NOMO-1 treated with DMSO at 0.1 percent for 48 hours (cell line): ENCODE measurements at regions not wholly inside any gene's neighbourhood (a gene's known extent, or its start where the extent isn't known, plus 50 kb on each side); places are given as distances from the start of the nearest gene placed in this dataset.

ENCODE experiments used
- DNase-seq: peaks from one replicate; lab custom pipeline; 2025; ENCODE audit not compliant: unreplicated experiment; lab: John Stamatoyannopoulos, UW

GRCh38 chr6:140105857-140106256 lies 731.4 kb upstream of the CITED2 start:
- no peak for DNase-seq

GRCh38 chr6:140105241-140105640 lies 730.8 kb upstream of the CITED2 start:
- no peak for DNase-seq

- DNase-seq, result no peak
Measured at GRCh38 chr6:140101818-140102217, 727.4 kb upstream of the CITED2 start.

DNA sequence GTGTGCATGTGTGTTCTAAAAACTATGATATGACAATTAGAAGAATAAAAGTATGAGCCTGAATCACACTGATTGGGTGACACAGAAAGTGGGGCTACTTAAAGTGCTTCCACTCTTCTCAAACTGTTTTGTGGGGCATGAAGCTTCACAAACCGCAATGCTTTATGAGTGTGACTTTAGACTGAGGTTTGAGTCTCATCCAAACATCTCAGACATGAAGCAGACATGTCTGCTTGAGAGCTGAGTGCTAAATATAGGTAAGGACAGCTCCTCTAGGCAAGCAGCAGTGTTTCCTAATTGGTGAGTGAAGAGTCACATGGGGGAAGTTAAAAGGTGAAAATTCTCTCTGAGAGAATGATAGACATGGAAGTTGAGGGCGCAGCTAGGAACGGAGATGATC lies 726.9 kb upstream of the CITED2 start:
- no peak for DNase-seq

DNA sequence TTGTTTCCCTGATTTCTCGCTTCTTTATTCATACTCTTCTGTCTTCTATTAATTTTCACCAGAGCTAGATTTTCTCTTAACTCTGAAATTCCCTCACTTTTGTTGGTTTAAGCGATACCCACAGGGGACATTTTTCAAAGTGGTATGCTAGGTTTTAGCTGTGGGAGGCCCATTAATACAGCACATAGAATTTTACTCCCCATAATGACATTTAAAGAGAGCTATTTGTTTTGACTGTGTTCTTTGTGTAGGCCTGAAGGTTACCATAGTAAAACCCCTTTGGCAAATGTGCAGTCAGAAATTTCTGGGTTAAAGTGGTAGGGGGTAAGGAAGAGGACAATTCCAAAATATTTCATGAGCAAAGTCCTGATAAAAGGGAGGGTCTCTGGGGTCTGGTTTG lies 721.1 kb upstream of the CITED2 start:
- DNase-seq, result no peak

DNA sequence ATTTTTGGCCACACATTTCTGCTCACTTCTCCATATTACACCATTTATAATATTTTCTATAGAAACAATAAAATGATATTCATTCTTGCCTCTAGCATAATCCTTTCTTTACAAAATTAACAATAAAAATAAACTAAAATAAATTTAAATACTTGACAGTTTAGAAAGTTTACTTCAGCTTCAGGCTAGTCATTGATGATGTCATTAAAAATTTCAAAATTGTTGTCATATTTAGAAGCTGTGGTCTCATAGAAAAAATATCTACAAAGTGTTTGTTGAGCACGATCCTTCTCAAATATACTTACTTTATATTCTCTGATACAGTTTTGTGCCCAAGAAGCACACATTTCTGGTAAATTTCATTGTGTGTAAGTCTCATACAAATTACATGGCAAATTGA lies 717.4 kb upstream of the CITED2 start:
- no peak for DNase-seq

DNA sequence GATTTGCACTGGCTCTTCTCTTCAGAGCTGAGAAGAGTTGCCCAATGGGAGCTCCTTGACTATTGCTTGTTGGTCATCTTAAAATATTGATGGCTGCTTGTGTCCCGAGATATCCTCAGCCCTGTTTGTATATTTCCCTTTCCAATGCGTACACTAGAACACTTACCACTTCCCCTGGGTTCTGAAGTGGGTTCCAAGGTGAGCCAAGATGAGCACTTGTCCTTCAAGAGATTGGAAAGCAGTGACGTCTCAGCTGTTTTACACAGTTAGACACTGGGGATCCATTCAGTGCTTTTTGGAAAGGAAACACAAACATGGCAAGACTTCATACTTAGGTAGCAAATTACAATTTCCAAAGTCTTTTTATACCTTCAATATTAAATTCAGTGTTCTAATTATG lies 716.4 kb upstream of the CITED2 start:
- DNase-seq, result no peak

GRCh38 chr6:140083375-140083774 lies 708.9 kb upstream of the CITED2 start:
- DNase-seq, result no peak

DNA sequence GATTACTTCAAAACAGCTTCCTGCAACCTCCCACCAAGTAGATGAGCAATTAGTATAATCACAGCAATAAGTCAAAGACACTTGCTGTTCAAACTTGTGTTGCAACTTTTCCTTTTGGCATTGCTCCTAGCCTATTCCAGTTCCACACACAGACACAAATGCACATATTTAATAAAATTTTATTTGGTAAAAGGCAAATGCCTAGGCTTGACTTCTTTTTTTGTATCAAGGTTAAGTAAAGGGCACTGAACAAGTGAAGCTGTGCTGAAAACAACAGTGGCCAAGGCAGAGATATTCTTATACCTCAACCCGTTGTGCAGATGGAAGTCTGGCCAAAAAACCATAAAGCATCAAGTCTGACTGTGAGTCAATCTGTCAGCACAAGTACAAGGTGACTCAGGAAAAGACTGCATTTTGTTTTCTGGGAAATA lies 708.4 kb upstream of the CITED2 start:
- DNase-seq, result peak; percentile 60

GRCh38 chr6:140079328-140079727 lies 704.9 kb upstream of the CITED2 start:
- DNase-seq, result no peak

GRCh38 chr6:140078561-140079125 lies 704.2 kb upstream of the CITED2 start:
- no peak for DNase-seq

DNA sequence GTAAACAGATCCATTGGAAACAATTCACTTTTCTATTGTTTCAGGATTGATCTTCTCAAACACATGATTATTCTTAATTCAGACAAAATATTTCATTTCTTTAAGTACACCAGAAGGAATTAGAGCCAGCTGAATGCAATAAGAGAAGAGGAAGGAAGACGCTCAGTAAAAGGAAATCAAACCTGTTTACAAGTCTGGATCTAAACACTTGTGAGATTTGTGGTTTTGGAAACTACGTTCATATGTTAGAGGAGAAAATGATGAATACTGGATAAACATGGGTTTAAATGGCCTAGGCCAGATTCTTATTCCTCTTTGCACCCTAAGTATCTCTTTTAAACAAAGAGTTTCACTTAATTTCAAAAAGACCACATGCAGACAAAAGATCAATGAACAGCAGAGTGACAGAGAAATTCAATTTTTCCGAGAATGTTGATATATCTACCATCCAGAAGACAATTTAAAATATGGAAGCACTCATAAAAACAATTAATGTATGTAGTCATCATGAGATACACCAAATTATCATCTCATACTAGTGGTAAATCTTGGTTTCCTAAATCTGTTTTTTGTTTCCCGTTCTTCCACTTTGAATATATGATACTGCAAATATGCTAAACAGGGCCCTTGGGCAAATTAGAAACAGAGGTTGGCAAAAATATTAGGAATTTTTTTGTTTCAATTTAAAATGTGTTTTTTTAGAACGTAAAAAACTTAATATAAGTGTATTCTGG lies 703.5 kb upstream of the CITED2 start:
- no peak for DNase-seq

DNA sequence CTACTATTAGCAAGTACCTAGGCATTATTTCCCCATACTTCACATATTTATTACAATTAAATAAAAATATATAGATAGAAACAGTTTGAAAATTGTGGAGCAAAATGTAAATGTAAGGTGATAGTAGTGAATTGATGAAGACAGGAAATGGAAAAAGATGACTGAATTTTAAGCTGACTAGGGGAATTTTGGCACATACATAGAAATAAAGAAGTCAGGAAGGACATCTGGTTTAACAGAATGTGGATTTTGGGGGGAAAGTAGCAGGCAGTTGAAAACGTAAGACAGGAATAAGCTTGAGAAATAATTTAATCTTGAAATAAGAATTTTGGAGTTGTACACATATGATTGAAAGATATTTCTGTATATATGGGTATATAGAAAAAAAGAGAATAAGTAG lies 701.7 kb upstream of the CITED2 start:
- DNase-seq, result no peak

DNA sequence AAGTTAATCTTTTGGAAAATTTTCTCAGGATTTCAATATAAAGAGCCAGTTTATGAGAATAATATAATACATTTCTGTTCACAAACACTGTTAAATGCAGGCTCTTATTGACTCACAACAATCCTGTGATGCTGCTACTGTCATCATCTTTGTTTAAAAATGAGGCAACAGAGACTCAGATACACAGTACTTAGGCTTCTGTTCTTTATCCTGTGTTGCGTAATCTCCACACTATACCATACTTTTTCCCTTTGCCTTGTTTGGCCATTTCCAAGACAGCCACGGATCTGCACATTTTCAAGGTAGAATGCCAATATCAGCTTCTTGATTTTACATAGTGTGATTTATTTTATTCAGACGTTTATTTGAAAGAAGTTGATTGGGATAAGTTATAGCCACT lies 699.0 kb upstream of the CITED2 start:
- peak; percentile 25 for DNase-seq

- peak; percentile 73 for DNase-seq
Measured at GRCh38 chr6:140071601-140072062, 697.2 kb upstream of the CITED2 start.

DNA sequence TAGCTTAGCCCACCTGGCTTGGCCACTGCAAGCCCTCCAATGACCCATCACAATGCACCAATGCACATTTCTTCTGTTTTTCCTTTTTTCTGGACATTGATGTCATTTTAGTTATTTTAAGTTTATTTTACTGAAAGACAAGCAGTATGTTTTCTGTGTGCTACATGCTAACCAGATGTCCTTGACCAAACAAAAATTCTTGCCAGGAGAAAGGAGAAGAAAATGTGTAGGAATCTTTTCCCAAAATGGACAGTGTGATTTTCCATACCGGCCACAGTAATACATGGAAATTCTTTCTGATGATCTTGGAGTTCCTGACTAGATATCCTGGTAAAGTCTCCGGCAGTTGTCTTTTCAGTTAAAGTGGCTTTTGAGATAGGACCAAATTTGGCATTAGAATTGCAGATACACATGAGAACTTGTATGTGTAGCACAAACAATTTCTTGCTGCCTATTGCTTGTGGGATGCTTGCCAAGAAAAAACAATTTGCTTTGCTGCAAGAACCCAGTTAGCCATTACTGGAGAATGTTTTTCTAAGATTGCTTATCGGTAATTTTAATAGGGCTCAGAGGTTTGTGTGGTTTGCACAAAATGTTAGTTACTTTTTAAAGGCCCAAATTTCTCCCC lies 696.5 kb upstream of the CITED2 start:
- no peak for DNase-seq

DNA sequence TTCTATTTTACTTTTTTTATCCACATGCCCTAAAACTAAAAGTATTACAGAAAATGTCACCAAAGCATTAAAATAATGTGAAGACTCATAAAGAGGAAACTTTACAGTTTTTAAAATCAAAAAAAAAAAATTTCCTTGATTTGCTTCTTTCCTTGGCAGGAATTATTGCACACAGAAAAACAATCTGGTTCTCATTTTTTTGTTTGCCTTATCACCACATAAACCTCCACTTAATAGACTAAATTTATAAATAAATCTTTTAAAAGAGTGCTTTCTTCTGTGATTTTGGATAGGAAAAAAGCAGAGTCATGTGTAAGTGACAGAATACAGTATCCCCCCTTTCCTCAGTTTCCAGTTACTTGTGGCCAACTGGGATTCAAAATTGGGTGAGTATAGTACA lies 695.1 kb upstream of the CITED2 start:
- no peak for DNase-seq

DNA sequence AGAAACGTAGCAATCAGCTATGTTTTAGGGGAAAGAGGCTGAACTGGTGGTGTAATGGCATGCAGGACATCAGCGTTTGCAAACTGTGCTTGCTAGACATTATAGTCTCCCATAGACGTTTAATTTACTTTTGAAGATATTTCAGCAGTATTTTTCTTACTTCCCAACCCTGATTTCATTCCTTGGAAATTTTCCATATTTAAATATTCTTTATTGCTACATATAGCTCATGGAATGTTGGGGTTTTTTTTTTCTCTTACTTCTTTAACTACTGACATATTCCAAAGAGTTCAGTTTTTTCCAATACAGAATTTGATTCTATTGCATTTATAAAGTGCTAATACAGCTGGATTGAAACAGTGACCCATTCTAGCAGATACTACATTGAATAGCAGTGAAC lies 694.4 kb upstream of the CITED2 start:
- DNase-seq, result no peak

DNA sequence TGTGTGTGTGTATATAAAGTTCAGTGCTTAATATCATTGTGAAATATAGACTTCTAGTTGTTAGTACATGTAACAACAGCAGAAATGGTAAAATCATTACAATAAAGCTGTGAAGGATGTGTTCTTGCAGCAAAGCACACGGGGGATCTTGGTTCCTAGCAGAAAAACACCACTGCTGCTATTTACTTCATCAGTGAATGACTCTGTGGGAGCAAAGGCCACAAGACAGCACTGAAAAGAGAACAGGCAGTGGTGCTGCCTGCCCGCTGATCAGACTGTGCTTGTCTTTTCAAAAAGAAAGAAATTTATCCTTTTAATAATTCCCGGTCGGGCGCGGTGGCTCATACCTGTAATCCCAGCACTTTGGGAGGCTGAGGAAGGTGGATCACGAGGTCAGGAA lies 689.9 kb upstream of the CITED2 start:
- no peak for DNase-seq

DNA sequence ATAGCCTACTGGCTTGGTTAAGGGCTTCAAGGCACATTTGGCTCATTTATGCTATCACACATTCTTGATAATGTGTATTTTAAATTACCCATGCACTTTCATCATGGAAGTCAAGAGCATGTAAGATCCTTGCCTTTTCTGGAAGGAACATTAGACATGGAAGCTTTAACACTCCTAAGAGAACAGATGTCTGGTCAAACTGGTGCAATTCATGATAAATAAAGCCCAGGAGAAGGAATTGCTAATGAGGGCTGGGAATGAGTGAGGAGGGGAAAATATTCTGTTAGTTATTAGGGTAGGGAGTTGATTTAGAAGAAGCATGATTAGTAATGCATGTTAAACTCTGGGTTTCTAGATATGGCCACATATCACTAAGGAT lies 688.6 kb upstream of the CITED2 start:
- DNase-seq, result no peak

GRCh38 chr6:140062043-140063020 lies 687.9 kb upstream of the CITED2 start:
- no peak for DNase-seq
